SH-SY5Y (cell line): ENCODE measurements at regions not wholly inside any gene's neighbourhood (a gene's known extent, or its start where the extent isn't known, plus 50 kb on each side); places are given as distances from the start of the nearest gene placed in this dataset.

Experiments
- GATA2 ChIP-seq: IDR thresholded peaks from 2 replicates; pipeline ENCODE4 v1.6.1; 2011; ENCODE audit warnings: mild to moderate bottlenecking, low read depth, low read length
- GATA3 ChIP-seq: IDR thresholded peaks from 2 replicates; pipeline ENCODE4 v1.6.1; 2011; ENCODE audit warnings: low read depth, mild to moderate bottlenecking, low read length, moderate library complexity

DNA sequence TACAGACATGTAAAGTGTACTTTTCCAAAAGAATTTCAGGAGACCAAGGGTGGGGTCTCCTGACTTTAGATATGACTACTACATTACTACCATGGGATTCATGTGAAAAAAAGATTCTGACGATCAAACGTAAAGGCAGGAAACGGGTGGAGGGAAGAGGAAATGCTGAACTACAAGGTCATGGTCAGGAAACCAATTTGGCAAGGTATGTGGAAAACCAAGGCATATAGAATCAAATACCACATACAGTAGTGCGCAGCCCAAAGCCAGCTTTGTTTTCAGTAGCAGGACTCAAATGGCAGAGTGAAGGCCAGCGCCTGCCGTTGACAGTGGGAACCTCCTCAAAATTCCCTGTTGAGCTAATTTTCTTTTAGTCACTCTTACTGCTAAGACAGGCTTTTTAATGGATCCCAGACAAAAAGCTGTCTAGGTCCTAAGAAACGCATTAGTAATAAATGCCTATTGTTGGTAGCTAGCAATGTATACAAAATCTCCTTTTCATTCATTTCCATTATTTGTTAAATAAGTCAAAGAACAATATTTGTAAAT lies 57.6 kb upstream of the SERTAD2 start:
- no peak for TF ChIP-seq GATA2
- no peak for TF ChIP-seq GATA3
